NCI-H2196 treated with DMSO at 0.1 percent for 48 hours (cell line): ENCODE measurements at regions not wholly inside any gene's neighbourhood (a gene's known extent, or its start where the extent isn't known, plus 50 kb on each side); places are given as distances from the start of the nearest gene placed in this dataset.

Source experiments
- DNase-seq: peaks from one replicate; lab custom pipeline; 2025; ENCODE audit not compliant: unreplicated experiment; lab: John Stamatoyannopoulos, UW

- DNase-seq, result no peak
Measured at GRCh38 chr10:113458451-113458850, 94.4 kb upstream of the HABP2 start.

GRCh38 chr10:113458944-113459343 lies 93.9 kb upstream of the HABP2 start:
- no peak for DNase-seq

- no peak for DNase-seq
Measured at GRCh38 chr10:113459626-113460280, 93.1 kb upstream of the HABP2 start.

- no peak for DNase-seq
Measured at GRCh38 chr10:113463083-113463482, 89.8 kb upstream of the HABP2 start.

GRCh38 chr10:113463777-113464176 lies 89.1 kb upstream of the HABP2 start:
- DNase-seq, result no peak

GRCh38 chr10:113469796-113470195 lies 83.1 kb upstream of the HABP2 start:
- no peak for DNase-seq

GRCh38 chr10:113470372-113471240 lies 82.2 kb upstream of the HABP2 start:
- DNase-seq, result no peak

- DNase-seq, result no peak
Measured at GRCh38 chr10:113471241-113471996, 81.4 kb upstream of the HABP2 start.

- DNase-seq, result no peak
Measured at GRCh38 chr10:113473011-113473410, 79.8 kb upstream of the HABP2 start.

GRCh38 chr10:113473851-113474250 lies 79.0 kb upstream of the HABP2 start:
- DNase-seq, result no peak

GRCh38 chr10:113474752-113475151 lies 78.1 kb upstream of the HABP2 start:
- no peak for DNase-seq

GRCh38 chr10:113475381-113475807 lies 77.5 kb upstream of the HABP2 start:
- no peak for DNase-seq

GRCh38 chr10:113476191-113476590 lies 76.7 kb upstream of the HABP2 start:
- DNase-seq, result no peak

- no peak for DNase-seq
Measured at GRCh38 chr10:113476673-113477072, 76.2 kb upstream of the HABP2 start.

- DNase-seq, result no peak
Measured at GRCh38 chr10:113477451-113477850, 75.4 kb upstream of the HABP2 start.

- no peak for DNase-seq
Measured at GRCh38 chr10:113479346-113480080, 73.3 kb upstream of the HABP2 start.

- no peak for DNase-seq
Measured at GRCh38 chr10:113480081-113480360, 72.8 kb upstream of the HABP2 start.

GRCh38 chr10:113480851-113481502 lies 71.9 kb upstream of the HABP2 start:
- peak; percentile 60 for DNase-seq

- no peak for DNase-seq
Measured at GRCh38 chr10:113484487-113484886, 68.4 kb upstream of the HABP2 start.

GRCh38 chr10:113485736-113486135 lies 67.1 kb upstream of the HABP2 start:
- DNase-seq, result no peak

- no peak for DNase-seq
Measured at GRCh38 chr10:113486531-113486930, 66.3 kb upstream of the HABP2 start.
